Neural cell (in vitro differentiated cells): ENCODE measurements at regions not wholly inside any gene's neighbourhood (a gene's known extent, or its start where the extent isn't known, plus 50 kb on each side); places are given as distances from the start of the nearest gene placed in this dataset.

ENCODE experiments used
- CTCF ChIP-seq: fragments of 450-650 bp; IDR thresholded peaks from 2 replicates; pipeline ENCODE4 v1.5.1; 2014; ENCODE audit warnings: antibody characterized with exemption, mild to moderate bottlenecking, moderate library complexity; ENCODE audit not compliant: poor library complexity, severe bottlenecking
- EP300 ChIP-seq: fragments of 450-650 bp; conservative IDR thresholded peaks from 2 replicates; pipeline ENCODE4 v1.6.1; 2014; ENCODE audit warnings: antibody characterized with exemption, mild to moderate bottlenecking, moderate library complexity; ENCODE audit not compliant: poor library complexity, severe bottlenecking
- EZH2 ChIP-seq: fragments of 200-600, 300-800 bp; shearing (Covaris generic), sonication (generic); IDR thresholded peaks from 2 replicates; pipeline ENCODE4 v1.6.1; 2014; ENCODE audit warnings: antibody characterized with exemption, low read length, borderline replicate concordance, mild to moderate bottlenecking; ENCODE audit not compliant: insufficient read depth, poor library complexity, severe bottlenecking
- MXI1 ChIP-seq: fragments of 450-650 bp; conservative IDR thresholded peaks from 2 replicates; pipeline ENCODE4 v1.6.1; 2014; ENCODE audit warnings: antibody characterized with exemption, mild to moderate bottlenecking; ENCODE audit not compliant: poor library complexity, severe bottlenecking
- TAF1 ChIP-seq: IDR thresholded peaks from 2 replicates; pipeline ENCODE4 v1.6.1; 2012; ENCODE audit warnings: low read depth

GRCh38 chr18:41263956-41264355 lies 691.1 kb upstream of the PIK3C3 start:
- TF ChIP-seq CTCF (no peak), EZH2 (no peak), TAF1 (no peak), MXI1 (no peak), EP300 (no peak)
